DOHH2 (cell line): ENCODE measurements at regions not wholly inside any gene's neighbourhood (a gene's known extent, or its start where the extent isn't known, plus 50 kb on each side); places are given as distances from the start of the nearest gene placed in this dataset.

Source experiments
- H3F3A ChIP-seq: fragments of 200-600 bp; sonication (generic), shearing (Covaris generic); 2 replicates; pipeline ENCODE4 v1.6.0; 2016; ENCODE audit warnings: antibody characterized with exemption, mild to moderate bottlenecking; ENCODE audit not compliant: control insufficient read depth, insufficient read depth
- H3K27ac ChIP-seq: fragments of 200-600 bp; sonication (generic); 2 replicates; pipeline ENCODE4 v1.5.1; 2014; ENCODE audit warnings: low read depth, mild to moderate bottlenecking, low read length, moderate library complexity
- H3K27me3 ChIP-seq: fragments of 200-600 bp; sonication (generic); 2 replicates; pipeline ENCODE4 v1.6.1; 2014; ENCODE audit warnings: mild to moderate bottlenecking, low read length, mixed read lengths; ENCODE audit not compliant: control insufficient read depth
- H3K36me3 ChIP-seq: fragments of 200-600 bp; sonication (generic); 2 replicates; pipeline ENCODE4 v1.6.1; 2014; ENCODE audit warnings: mild to moderate bottlenecking, low read length, moderate library complexity, mixed read lengths; ENCODE audit not compliant: control insufficient read depth
- H3K4me1 ChIP-seq: fragments of 200-600 bp; sonication (generic); 2 replicates; pipeline ENCODE4 v1.6.1; 2014; ENCODE audit warnings: mild to moderate bottlenecking, low read length, mixed read lengths; ENCODE audit not compliant: control insufficient read depth
- H3K4me2 ChIP-seq: fragments of 200-600 bp; sonication (generic); 2 replicates; pipeline ENCODE4 v1.6.0; 2014; ENCODE audit warnings: mild to moderate bottlenecking, low read length, moderate library complexity
- H3K4me3 ChIP-seq: fragments of 200-600 bp; sonication (generic); 2 replicates; pipeline ENCODE4 v1.5.1; 2014; ENCODE audit warnings: mild to moderate bottlenecking, low read length, mixed read lengths
- H3K79me2 ChIP-seq: fragments of 200-600 bp; sonication (generic); 2 replicates; pipeline ENCODE4 v1.6.1; 2014; ENCODE audit warnings: mild to moderate bottlenecking, low read length, mixed read lengths; ENCODE audit not compliant: control insufficient read depth
- H3K9me2 ChIP-seq: fragments of 200-600 bp; sonication (generic); replicated peaks from 2 replicates; pipeline ENCODE4 v1.6.1; 2014; ENCODE audit warnings: mild to moderate bottlenecking, low read length, mixed read lengths; ENCODE audit not compliant: control insufficient read depth
- H3K9me3 ChIP-seq: fragments of 200-600 bp; sonication (generic); 2 replicates; pipeline ENCODE4 v1.6.1; 2014; ENCODE audit warnings: antibody characterized with exemption, low read length, mixed read lengths; ENCODE audit not compliant: control insufficient read depth, insufficient read depth
- H4K20me1 ChIP-seq: fragments of 200-600 bp; sonication (generic); 2 replicates; pipeline ENCODE4 v1.6.0; 2014; ENCODE audit warnings: low read depth, mild to moderate bottlenecking, antibody characterized with exemption, low read length, moderate library complexity; ENCODE audit not compliant: control insufficient read depth, insufficient read depth
- EZH2phosphoT487 ChIP-seq: fragments of 200-600 bp; sonication (generic); IDR thresholded peaks from 2 replicates; pipeline ENCODE4 v1.6.1; 2017; ENCODE audit warnings: borderline replicate concordance, mild to moderate bottlenecking, antibody characterized with exemption, low read length, moderate library complexity, mixed read lengths
- TF ChIP-seq, protein P1 (sequence below): fragments of 200-600 bp; sonication (generic); IDR thresholded peaks from one replicate; pipeline ENCODE4 v1.5.1; 2014; ENCODE audit warnings: antibody characterized with exemption, mild to moderate bottlenecking, low read depth, low read length; ENCODE audit not compliant: poor library complexity, severe bottlenecking

DNA sequence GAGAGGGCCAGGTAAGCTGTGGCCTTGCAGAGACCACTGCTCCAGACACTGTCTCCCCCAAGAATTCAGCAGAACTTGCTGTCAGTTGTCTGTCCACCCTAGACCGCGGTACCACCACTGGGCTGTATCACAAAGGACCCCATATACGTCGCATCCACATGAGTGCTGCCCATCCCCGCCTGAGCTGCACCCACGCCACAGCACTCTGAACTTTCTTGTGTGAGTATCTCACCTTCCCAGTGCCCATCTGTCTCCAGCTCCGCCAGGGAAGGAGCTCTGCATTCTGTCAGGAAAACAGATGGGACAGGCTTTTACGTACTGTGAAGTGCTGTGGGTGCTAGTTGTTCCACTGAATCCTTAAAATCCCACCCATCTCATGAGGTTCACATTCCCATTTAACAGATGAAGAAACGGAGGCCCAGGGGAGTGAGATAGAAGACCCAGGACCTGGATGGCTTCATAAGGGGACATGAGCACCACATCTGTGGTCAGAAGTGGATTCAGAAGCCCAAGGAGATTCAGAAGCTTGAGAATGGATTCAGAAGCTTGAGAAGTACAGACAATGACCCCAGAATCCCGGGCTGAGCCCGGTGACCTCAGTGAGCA, 102.5 kb upstream of the ZMIZ1 start:
- no peak overlapping the region for H3K27ac ChIP-seq

GRCh38 chr10:78966844-78967488, 101.8 kb upstream of the ZMIZ1 start:
- no peaks in the 10 kb centered on the region for H3K9me3 ChIP-seq
- no peaks in the 10 kb centered on the region for H3K9me2 ChIP-seq
- H3K79me2 ChIP-seq = no peaks in the 10 kb centered on the region
- H3K27ac ChIP-seq = no peak overlapping the region
- H3K27me3 ChIP-seq = peaks cover 66% of the 10 kb centered on the region
- no peaks in the 10 kb centered on the region; the same call in none of the 2 replicates for H4K20me1 ChIP-seq
- H3K4me3 ChIP-seq = no peak overlapping the region
- TF ChIP-seq, protein P1, sequence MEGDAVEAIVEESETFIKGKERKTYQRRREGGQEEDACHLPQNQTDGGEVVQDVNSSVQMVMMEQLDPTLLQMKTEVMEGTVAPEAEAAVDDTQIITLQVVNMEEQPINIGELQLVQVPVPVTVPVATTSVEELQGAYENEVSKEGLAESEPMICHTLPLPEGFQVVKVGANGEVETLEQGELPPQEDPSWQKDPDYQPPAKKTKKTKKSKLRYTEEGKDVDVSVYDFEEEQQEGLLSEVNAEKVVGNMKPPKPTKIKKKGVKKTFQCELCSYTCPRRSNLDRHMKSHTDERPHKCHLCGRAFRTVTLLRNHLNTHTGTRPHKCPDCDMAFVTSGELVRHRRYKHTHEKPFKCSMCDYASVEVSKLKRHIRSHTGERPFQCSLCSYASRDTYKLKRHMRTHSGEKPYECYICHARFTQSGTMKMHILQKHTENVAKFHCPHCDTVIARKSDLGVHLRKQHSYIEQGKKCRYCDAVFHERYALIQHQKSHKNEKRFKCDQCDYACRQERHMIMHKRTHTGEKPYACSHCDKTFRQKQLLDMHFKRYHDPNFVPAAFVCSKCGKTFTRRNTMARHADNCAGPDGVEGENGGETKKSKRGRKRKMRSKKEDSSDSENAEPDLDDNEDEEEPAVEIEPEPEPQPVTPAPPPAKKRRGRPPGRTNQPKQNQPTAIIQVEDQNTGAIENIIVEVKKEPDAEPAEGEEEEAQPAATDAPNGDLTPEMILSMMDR = no peak
- TF ChIP-seq EZH2phosphoT487 = no peak
- peaks cover 5% of the 10 kb centered on the region for H3K4me1 ChIP-seq
- H3K4me2 ChIP-seq = no peak overlapping the region
- H3F3A ChIP-seq = 0 out of 2 replicates have a peak, but pooled peaks cover 2% of the 10 kb centered on the region
- no peaks in the 10 kb centered on the region for H3K36me3 ChIP-seq

More for the DNA sequence above, 102.5 kb upstream of the ZMIZ1 start:
- Histone ChIP-seq H3K4me2 (no peak overlapping the region), H3K36me3 (no peaks in the 10 kb centered on the region), H3K4me3 (no peak overlapping the region), H3F3A (0 out of 2 replicates have a peak, but pooled peaks cover 2% of the 10 kb centered on the region), H4K20me1 (no peaks in the 10 kb centered on the region; the same call in none of the 2 replicates), H3K9me2 (no peaks in the 10 kb centered on the region), H3K27me3 (peaks cover 70% of the 10 kb centered on the region), H3K9me3 (no peaks in the 10 kb centered on the region), H3K79me2 (no peaks in the 10 kb centered on the region), H3K4me1 (peaks cover 5% of the 10 kb centered on the region)
- TF ChIP-seq, protein P1 = no peak
- TF ChIP-seq EZH2phosphoT487 = no peak

- H3K4me3 ChIP-seq = no peak overlapping the region
- H3K79me2 ChIP-seq = no peaks in the 10 kb centered on the region
- no peak overlapping the region for H3K4me2 ChIP-seq
- H3K27me3 ChIP-seq = peaks cover 58% of the 10 kb centered on the region
- TF ChIP-seq, protein P1 = no peak
- no peak for TF ChIP-seq EZH2phosphoT487
- no peaks in the 10 kb centered on the region for H3K9me2 ChIP-seq
- 0 out of 2 replicates have a peak, but pooled peaks cover 2% of the 10 kb centered on the region for H3F3A ChIP-seq
- no peak overlapping the region for H3K27ac ChIP-seq
- no peaks in the 10 kb centered on the region for H3K9me3 ChIP-seq
- peaks cover 10% of the 10 kb centered on the region for H3K4me1 ChIP-seq
- no peaks in the 10 kb centered on the region; the same call in none of the 2 replicates for H4K20me1 ChIP-seq
- no peaks in the 10 kb centered on the region for H3K36me3 ChIP-seq
Measured at GRCh38 chr10:78968300-78968942, 100.3 kb upstream of the ZMIZ1 start.
